H1 (cell line): ENCODE measurements at regions not wholly inside any gene's neighbourhood (a gene's known extent, or its start where the extent isn't known, plus 50 kb on each side); places are given as distances from the start of the nearest gene placed in this dataset.

Experiments used
- CBX5 ChIP-seq: fragments of 300-800, 300-1000 bp; sonication (generic); IDR thresholded peaks from 2 replicates; pipeline ENCODE4 v1.7.1; 2016; ENCODE audit warnings: antibody characterized with exemption, low read length, low read depth
- CTCF ChIP-seq, 3 experiments: IDR thresholded peaks; 1 replicate in 2 of 3; 2 replicates in 1 of 3; pipeline versions ENCODE4 v1.5.1 to v1.6.1; 2011; ENCODE audit warnings: low read length in 3 of 3, mild to moderate bottlenecking in 3 of 3, inconsistent platforms in 2 of 3, low read depth in 1 of 3, moderate library complexity in 1 of 3; ENCODE audit not compliant: insufficient read depth in 1 of 3; ENCODE audit errors: control extremely low read depth in 1 of 3
- EGR1 ChIP-seq: IDR thresholded peaks from 2 replicates; pipeline ENCODE4 v1.6.1; 2011; ENCODE audit warnings: low read depth, low read length, borderline replicate concordance
- JUND ChIP-seq: IDR thresholded peaks from 2 replicates; pipeline ENCODE4 v1.6.1; 2011; ENCODE audit warnings: mild to moderate bottlenecking, improper control_type of control experiment, low read length
- MAFK ChIP-seq: IDR thresholded peaks from 2 replicates; pipeline ENCODE4 v1.6.1; 2012; ENCODE audit warnings: low read depth, mild to moderate bottlenecking, improper control_type of control experiment, low read length
- NRF1 ChIP-seq: IDR thresholded peaks from 2 replicates; pipeline ENCODE4 v1.6.1; 2011; ENCODE audit warnings: mild to moderate bottlenecking, low read depth, low read length, improper control_type of control experiment
- RFX5 ChIP-seq: IDR thresholded peaks from 2 replicates; pipeline ENCODE4 v1.6.1; 2011; ENCODE audit warnings: low read depth, low read length, improper control_type of control experiment, borderline replicate concordance
- SP1 ChIP-seq: IDR thresholded peaks from 2 replicates; pipeline ENCODE4 v1.6.1; 2011; ENCODE audit warnings: low read depth, low read length

- no peak for TF ChIP-seq JUND
- TF ChIP-seq RFX5, result no peak
- TF ChIP-seq CTCF (IDR thresholded peaks at IDR 0.05; ENCODE audit: control extremely low read depth in 1 of 3, insufficient read depth in 1 of 3, low read depth in 1 of 3, low read length in 3 of 3), result no peak
- TF ChIP-seq NRF1, result no peak
- TF ChIP-seq CBX5, result no peak
- no peak for TF ChIP-seq SP1
- TF ChIP-seq EGR1, result no peak
- no peak for TF ChIP-seq MAFK
Measured at GRCh38 chr6:27679308-27679963, 206.5 kb upstream of the ZNF184 start.
